ENCODE measurements at regions not wholly inside any gene's neighbourhood (a gene's known extent, or its start where the extent isn't known, plus 50 kb on each side); places are given as distances from the start of the nearest gene placed in this dataset.
"Not testable (repeated sequence)": the region's sequence is repeated elsewhere in the genome, so short reads cannot be mapped to it uniquely, and the experiment has no call there.

GRCh38 chr4:148842843-148843242 lies 400.6 kb upstream of the NR3C2 start:
- Histone ChIP-seq H3K4me1 (no peaks in the 10 kb centered on the region), H3K27ac (no peak overlapping the region), H3K9me3 (replicated peaks) (no peaks in the 10 kb centered on the region), H3K4me3 (no peak overlapping the region), H3K27me3 (no peaks in the 10 kb centered on the region), H3K36me3 (no peaks in the 10 kb centered on the region)
- DNase-seq: no peak

GRCh38 chr4:148837571-148837970 lies 395.4 kb upstream of the NR3C2 start:
- not testable (repeated sequence) for DNase-seq; H3K4me3 ChIP-seq; H3K36me3 ChIP-seq; H3K27ac ChIP-seq; H3K27me3 ChIP-seq; H3K4me1 ChIP-seq; H3K9me3 ChIP-seq (replicated peaks)

GRCh38 chr4:148834804-148835631 lies 392.8 kb upstream of the NR3C2 start:
- Histone ChIP-seq H3K27ac (no peak overlapping the region), H3K27me3 (no peaks in the 10 kb centered on the region), H3K36me3 (no peaks in the 10 kb centered on the region), H3K9me3 (replicated peaks) (no peaks in the 10 kb centered on the region), H3K4me3 (no peak overlapping the region), H3K4me1 (no peaks in the 10 kb centered on the region)
- DNase-seq: no peak

- H3K27ac ChIP-seq: no peak overlapping the region
- DNase-seq: no peak
- H3K27me3 ChIP-seq: no peaks in the 10 kb centered on the region
- no peaks in the 10 kb centered on the region for H3K4me1 ChIP-seq
- H3K36me3 ChIP-seq: no peaks in the 10 kb centered on the region
- H3K4me3 ChIP-seq: no peak overlapping the region
- H3K9me3 ChIP-seq (replicated peaks): no peaks in the 10 kb centered on the region
These were observed 389.7 kb upstream of the NR3C2 start for GRCh38 chr4:148831945-148832344.

- Histone ChIP-seq H3K4me1 (no peaks in the 10 kb centered on the region), H3K27me3 (no peaks in the 10 kb centered on the region), H3K9me3 (replicated peaks) (no peaks in the 10 kb centered on the region), H3K36me3 (no peaks in the 10 kb centered on the region), H3K4me3 (no peak overlapping the region), H3K27ac (no peak overlapping the region)
- DNase-seq: no peak
These were observed 386.1 kb upstream of the NR3C2 start for GRCh38 chr4:148828291-148828690.

- H3K36me3 ChIP-seq: no peaks in the 10 kb centered on the region
- no peak for DNase-seq
- no peaks in the 10 kb centered on the region for H3K27me3 ChIP-seq
- no peaks in the 10 kb centered on the region for H3K4me1 ChIP-seq
- no peaks in the 10 kb centered on the region for H3K9me3 ChIP-seq (replicated peaks)
- H3K27ac ChIP-seq: no peak overlapping the region
- no peak overlapping the region for H3K4me3 ChIP-seq
These were observed 385.6 kb upstream of the NR3C2 start for GRCh38 chr4:148827781-148828180.

- H3K4me3 ChIP-seq: no peak overlapping the region
- no peak for DNase-seq
- no peaks in the 10 kb centered on the region for H3K4me1 ChIP-seq
- no peaks in the 10 kb centered on the region for H3K36me3 ChIP-seq
- no peak overlapping the region for H3K27ac ChIP-seq
- H3K27me3 ChIP-seq: no peaks in the 10 kb centered on the region
- H3K9me3 ChIP-seq (replicated peaks): no peaks in the 10 kb centered on the region
These were observed 381.2 kb upstream of the NR3C2 start for GRCh38 chr4:148823419-148823769.

GRCh38 chr4:148822572-148823418 lies 380.6 kb upstream of the NR3C2 start:
- no peaks in the 10 kb centered on the region for H3K4me1 ChIP-seq
- H3K36me3 ChIP-seq: no peaks in the 10 kb centered on the region
- no peak for DNase-seq
- no peak overlapping the region for H3K4me3 ChIP-seq
- no peaks in the 10 kb centered on the region for H3K9me3 ChIP-seq (replicated peaks)
- H3K27ac ChIP-seq: no peak overlapping the region
- H3K27me3 ChIP-seq: no peaks in the 10 kb centered on the region

- Histone ChIP-seq H3K4me3 (no peak overlapping the region), H3K36me3 (no peaks in the 10 kb centered on the region), H3K27ac (no peak overlapping the region), H3K4me1 (no peaks in the 10 kb centered on the region), H3K9me3 (replicated peaks) (no peaks in the 10 kb centered on the region), H3K27me3 (no peaks in the 10 kb centered on the region)
- DNase-seq: no peak
These were observed 371.8 kb upstream of the NR3C2 start for GRCh38 chr4:148814030-148814429.

GRCh38 chr4:148813289-148813688 lies 371.1 kb upstream of the NR3C2 start:
- Histone ChIP-seq H3K4me1 (no peaks in the 10 kb centered on the region), H3K27ac (no peak overlapping the region), H3K36me3 (no peaks in the 10 kb centered on the region), H3K4me3 (no peak overlapping the region), H3K9me3 (replicated peaks) (no peaks in the 10 kb centered on the region), H3K27me3 (no peaks in the 10 kb centered on the region)
- no peak for DNase-seq

- no peak overlapping the region for H3K27ac ChIP-seq
- no peaks in the 10 kb centered on the region for H3K9me3 ChIP-seq (replicated peaks)
- H3K4me1 ChIP-seq: no peaks in the 10 kb centered on the region
- H3K27me3 ChIP-seq: no peaks in the 10 kb centered on the region
- H3K4me3 ChIP-seq: no peak overlapping the region
- no peak for DNase-seq
- H3K36me3 ChIP-seq: no peaks in the 10 kb centered on the region
These were observed 369.9 kb upstream of the NR3C2 start for GRCh38 chr4:148812101-148812500.

GRCh38 chr4:148810461-148810860 lies 368.2 kb upstream of the NR3C2 start:
- Histone ChIP-seq H3K27ac (no peak overlapping the region), H3K36me3 (no peaks in the 10 kb centered on the region), H3K4me1 (no peaks in the 10 kb centered on the region), H3K9me3 (replicated peaks) (no peaks in the 10 kb centered on the region), H3K4me3 (no peak overlapping the region), H3K27me3 (no peaks in the 10 kb centered on the region)
- no peak for DNase-seq

GRCh38 chr4:148808416-148808815 lies 366.2 kb upstream of the NR3C2 start:
- no peak for DNase-seq
- H3K9me3 ChIP-seq (replicated peaks): no peaks in the 10 kb centered on the region
- H3K4me1 ChIP-seq: no peaks in the 10 kb centered on the region
- no peaks in the 10 kb centered on the region for H3K27me3 ChIP-seq
- no peak overlapping the region for H3K4me3 ChIP-seq
- no peak overlapping the region for H3K27ac ChIP-seq
- no peaks in the 10 kb centered on the region for H3K36me3 ChIP-seq

- no peak for DNase-seq
- Histone ChIP-seq H3K27ac (no peak overlapping the region), H3K9me3 (replicated peaks) (no peaks in the 10 kb centered on the region), H3K36me3 (no peaks in the 10 kb centered on the region), H3K4me1 (no peaks in the 10 kb centered on the region), H3K27me3 (no peaks in the 10 kb centered on the region), H3K4me3 (no peak overlapping the region)
These were observed 358.7 kb upstream of the NR3C2 start for GRCh38 chr4:148800940-148801339.

- Histone ChIP-seq H3K4me3 (no peak overlapping the region), H3K4me1 (no peaks in the 10 kb centered on the region), H3K27ac (no peak overlapping the region), H3K9me3 (replicated peaks) (no peaks in the 10 kb centered on the region), H3K36me3 (no peaks in the 10 kb centered on the region), H3K27me3 (no peaks in the 10 kb centered on the region)
- no peak for DNase-seq
These were observed 358.2 kb upstream of the NR3C2 start for GRCh38 chr4:148800336-148800885.
